GM19023 (cell line): ENCODE measurements at regions not wholly inside any gene's neighbourhood (a gene's known extent, or its start where the extent isn't known, plus 50 kb on each side); places are given as distances from the start of the nearest gene placed in this dataset.
"Not testable (repeated sequence)": the region's sequence is repeated elsewhere in the genome, so short reads cannot be mapped to it uniquely, and the experiment has no call there.

Source experiments
- ATAC-seq: cut with Tn5 transposase; IDR thresholded peaks from one replicate; pipeline ENCODE4 v1.9.1; 2021; ENCODE audit warnings: mild to moderate bottlenecking, moderate library complexity; ENCODE audit not compliant: unreplicated experiment

- ATAC-seq = no peak
Measured at GRCh38 chr6:96276305-96276704, 245.3 kb upstream of the UFL1 start.

- no peak for ATAC-seq
Measured at GRCh38 chr6:96276856-96277255, 244.8 kb upstream of the UFL1 start.

DNA sequence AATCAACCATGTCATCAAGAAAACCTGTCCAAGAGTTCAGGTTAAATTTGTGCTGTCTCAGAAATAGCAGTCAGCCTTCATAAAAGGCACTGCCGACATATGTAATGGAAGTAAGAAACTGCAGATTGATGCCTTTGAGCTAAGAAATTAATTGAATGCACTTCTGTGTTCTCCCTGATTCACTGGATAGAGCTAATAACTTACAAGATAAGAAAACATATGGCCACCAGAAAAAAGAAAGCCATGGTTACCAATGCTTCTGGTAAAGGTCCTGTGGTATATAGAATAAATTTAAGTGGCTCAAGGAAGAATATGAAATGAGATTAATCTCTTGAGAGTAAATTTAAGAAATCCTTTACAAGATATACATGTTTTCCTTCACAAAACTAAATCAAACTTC, 242.5 kb upstream of the UFL1 start:
- ATAC-seq = no peak

GRCh38 chr6:96286503-96286902, 235.1 kb upstream of the UFL1 start:
- ATAC-seq = no peak

GRCh38 chr6:96299525-96299924, 222.1 kb upstream of the UFL1 start:
- no peak for ATAC-seq

- ATAC-seq = no peak
Measured at GRCh38 chr6:96301023-96301422, 220.6 kb upstream of the UFL1 start.

DNA sequence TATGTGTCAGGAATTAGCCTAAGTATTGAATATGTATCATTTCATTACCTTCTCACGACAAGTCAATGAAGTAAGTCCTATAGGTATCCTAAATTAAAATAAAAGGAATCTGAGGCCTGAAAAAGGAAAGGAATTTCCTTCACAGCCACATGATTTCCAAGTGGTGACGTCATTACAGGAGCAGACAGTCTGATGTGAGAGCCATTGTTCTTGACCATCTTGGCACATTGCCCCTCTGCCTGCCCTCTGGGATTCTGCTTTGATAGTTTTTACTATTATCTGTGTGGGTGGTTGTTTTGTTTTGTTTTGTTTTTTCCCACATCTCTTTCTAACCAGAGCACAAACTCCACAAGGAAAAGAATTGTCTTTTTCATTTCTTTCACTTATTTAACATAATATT, 219.8 kb upstream of the UFL1 start:
- ATAC-seq = no peak

DNA sequence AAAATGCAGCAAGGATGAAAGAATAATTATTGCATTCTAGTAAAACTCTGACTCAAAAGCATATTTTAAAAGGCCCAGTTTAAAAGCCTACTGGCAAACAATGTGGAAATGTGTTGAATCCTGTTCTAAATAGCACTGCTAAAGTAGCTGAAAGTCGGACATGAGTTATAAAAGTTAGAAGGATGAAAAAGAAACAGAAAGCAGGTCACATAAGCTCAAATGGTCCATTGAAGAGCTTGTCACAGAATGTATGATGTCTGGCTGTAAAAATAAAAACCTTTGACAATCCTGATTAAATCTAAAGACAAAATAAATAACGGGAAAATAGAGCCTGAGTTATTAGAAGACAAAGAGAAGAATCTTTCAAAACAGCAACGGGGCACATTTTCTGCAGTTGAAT, 218.6 kb upstream of the UFL1 start:
- no peak for ATAC-seq

GRCh38 chr6:96304997-96305396, 216.6 kb upstream of the UFL1 start:
- peak; percentile 85 for ATAC-seq

DNA sequence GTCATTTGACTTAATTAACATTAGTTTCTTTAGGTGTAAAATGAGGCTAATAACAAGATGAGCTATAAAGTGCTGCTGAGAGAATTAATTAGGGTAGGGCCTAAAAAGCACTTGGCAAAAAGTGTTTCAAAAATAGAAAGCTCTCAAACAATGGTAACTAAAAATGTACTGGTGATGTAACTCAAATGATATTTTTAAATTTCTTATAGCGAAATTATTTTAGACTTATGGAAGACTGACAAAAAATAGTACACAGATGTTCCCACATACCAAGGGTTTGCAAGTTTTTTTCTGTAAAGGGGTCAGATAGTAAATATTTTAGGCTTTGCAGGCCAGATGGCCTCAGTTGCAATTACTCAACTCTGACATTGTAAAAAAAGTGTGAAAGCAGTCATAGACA, 190.7 kb upstream of the UFL1 start:
- no peak for ATAC-seq

- no peak for ATAC-seq
Measured at GRCh38 chr6:96340164-96340563, 181.4 kb upstream of the UFL1 start.

DNA sequence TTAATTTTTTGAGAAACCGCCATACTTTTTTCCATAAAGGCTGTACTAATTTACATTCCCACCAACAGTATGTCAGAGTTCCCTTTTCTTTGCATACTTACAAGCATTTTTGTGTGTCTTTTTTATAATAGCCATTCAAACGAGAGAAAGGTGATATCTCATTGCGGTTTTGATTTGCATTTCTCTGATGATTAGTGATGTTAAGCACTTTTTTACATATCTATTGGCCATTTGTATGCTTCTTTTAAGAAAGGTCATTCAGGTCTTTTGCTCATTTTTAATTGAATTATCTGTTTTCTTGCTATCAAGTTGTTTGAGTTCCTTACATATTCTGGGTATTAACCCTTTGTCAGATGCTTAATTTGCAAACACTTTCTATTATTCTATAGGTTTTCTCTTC, 176.1 kb upstream of the UFL1 start:
- ATAC-seq = no peak

GRCh38 chr6:96381246-96381645, 140.4 kb upstream of the UFL1 start:
- ATAC-seq = no peak

DNA sequence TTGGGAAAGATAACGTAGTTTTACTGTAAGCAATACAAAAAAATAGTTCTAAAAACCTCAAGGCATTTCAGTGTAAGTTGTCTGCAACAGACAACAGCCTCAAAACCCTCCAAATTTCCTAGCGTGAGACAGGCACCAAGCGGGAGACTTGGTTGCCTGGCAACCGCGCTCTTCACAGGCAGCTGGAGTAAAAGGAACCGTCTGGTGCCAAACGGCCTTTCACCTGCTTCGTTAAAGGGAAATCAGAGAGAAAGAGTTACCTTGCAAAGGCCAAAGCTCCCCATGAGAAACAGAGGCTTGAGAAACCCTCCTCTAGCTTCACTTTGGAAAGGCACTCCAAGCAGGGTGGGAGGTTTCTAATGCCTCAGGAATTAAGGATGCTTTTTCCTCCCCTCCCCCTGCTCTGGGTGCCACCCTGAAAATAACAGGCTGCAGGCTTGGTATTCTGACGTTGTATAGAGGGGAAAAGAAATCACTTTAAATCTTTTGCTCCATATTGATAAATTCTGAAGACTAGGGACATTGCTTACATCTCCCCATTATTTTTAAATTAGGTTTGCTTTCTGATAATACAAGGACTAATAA, 129.7 kb upstream of the UFL1 start:
- ATAC-seq = no peak

DNA sequence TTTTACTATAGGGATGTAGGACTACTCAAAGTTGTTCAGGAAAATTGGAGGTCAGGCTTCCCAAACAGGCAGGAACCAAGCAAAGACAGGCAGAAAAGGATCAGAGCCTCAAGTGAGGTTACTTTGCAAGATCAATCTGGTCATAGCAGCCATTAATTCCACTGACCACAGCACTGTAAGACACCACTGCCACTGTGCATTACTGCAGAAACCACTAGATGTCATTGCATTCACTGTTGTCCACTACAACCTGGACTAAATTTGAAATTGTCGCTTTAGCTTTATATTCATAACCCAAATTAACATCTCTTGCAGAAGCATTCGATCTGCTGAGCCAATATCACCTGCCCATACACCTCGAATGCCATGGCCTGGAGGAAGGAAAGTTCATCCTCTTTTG, 126.9 kb upstream of the UFL1 start:
- no peak for ATAC-seq

- no peak for ATAC-seq
Measured at GRCh38 chr6:96410467-96410866, 111.1 kb upstream of the UFL1 start.

DNA sequence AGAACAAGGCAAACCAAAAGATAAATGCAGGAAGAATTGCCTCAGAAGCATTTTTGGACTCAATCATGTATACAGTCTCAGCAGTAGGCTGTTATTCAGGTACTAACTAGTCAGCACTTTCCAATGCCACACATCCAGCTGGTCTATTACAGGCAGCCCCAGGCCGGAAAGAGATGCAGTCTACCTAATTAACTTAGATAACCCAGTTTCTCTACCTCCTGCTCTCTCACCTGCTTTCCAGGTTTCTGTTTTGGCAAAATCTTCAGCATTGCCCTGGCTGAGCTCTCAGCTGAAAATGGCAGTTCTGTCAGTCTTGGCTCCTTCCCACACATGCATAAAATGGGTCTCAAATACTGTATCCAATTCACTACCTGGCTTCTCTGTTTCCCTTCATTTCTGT, 101.3 kb upstream of the UFL1 start:
- ATAC-seq = no peak

DNA sequence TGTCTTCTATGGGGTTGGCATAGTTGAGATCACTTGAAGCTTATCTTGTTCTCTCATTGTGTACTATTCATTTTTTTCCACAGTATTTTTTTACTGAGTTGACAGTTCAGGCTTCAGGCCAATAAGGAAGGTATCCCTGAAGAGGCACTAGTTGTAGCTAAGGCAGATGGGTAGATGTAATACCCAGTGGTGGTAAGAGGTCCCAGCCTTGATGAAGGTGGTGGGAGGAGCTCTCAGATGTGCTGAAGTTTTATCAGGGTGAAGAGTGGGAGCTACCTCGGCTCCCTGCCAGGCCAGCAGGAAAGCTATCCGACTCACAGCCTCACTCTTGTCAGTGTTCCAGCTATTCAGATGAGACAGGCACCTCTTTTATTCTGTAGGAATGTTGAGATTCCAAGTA, 87.7 kb upstream of the UFL1 start:
- no peak for ATAC-seq

- ATAC-seq = no peak
Measured at GRCh38 chr6:96436398-96436797, 85.2 kb upstream of the UFL1 start.

GRCh38 chr6:96437228-96437627, 84.4 kb upstream of the UFL1 start:
- ATAC-seq = not testable (repeated sequence)

DNA sequence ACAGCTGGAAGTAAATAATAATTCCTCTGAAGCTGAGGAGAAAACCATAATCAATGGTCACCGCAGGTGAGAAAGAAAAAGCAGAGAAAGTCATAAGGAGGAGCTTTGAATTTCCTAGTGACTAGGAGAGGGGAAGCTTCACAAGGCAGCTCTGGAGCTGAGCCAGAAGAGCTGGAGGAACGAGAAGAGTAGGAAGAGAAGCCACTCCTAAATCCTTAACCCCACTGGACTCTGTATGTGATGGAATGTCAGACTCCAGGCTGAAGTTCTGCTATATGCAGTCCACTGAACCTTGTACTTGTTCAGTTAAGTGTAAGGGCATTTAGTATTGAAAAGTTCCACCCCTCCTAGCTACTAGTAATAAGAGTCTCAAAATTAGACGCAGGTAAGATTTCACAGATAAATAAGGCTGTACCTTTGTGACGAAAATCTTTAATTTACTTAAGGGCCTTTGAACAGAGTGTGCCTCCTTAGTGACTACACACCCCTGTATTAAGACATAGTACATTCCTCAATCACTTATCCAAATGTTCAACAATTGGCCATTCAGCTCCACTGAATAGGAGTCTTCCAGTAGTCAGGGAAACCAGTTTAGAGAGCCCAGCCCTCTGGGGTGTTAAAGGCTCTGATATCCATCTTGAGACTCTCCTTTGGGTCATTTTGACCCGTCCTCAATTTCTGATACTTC, 71.4 kb upstream of the UFL1 start:
- ATAC-seq = no peak

DNA sequence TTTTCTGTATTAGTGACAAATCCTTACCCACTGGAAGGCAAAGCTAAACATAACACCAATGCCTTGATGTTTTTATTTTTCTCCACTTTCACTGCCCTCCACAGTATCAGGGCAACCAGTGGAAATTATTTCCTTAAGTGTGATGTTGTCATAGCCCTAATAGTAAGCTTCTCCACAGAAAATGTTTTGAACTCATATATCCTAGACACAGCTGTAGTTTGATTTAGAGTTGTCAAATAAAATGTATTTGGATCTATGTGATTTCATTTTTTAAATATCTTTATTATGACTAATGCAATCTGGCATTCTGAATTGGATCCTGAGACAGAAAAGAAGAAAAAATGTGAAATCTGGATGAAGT, 70.9 kb upstream of the UFL1 start:
- ATAC-seq = no peak

DNA sequence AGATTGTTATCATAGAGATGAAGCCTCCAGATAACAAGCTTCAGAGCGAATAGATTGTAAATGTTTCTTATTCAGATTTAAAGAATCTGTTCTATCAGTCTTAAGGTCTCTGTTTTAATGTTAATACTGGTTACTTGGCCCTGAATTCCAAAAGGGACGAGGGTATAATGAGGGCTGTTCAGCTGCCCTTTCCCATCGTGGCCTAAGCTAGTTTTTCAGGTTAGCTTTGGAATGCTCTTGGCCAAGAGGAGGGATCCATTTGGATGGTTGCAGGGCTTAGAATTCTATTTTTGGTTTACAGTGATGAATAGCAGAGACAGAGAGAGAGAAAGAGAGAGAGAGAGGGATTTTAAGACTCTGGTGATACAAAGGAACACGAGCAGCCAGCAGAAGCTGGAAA, 62.8 kb upstream of the UFL1 start:
- no peak for ATAC-seq
